ENCODE measurements at regions not wholly inside any gene's neighbourhood (a gene's known extent, or its start where the extent isn't known, plus 50 kb on each side); places are given as distances from the start of the nearest gene placed in this dataset. TPM values are rescaled to one million over a fixed set of nuclear protein-coding genes. Genes with fewer than 3 reads are reported as not detected.

GRCh38 chr20:7829031-7829430 lies 111.2 kb downstream of the HAO1 start:
- H3K4me3 ChIP-seq (ENCODE audit: low read depth, low read length): no peak overlapping the region
- TF ChIP-seq CTCF (IDR thresholded peaks at IDR 0.05; ENCODE audit: insufficient read depth, low read depth, low read length): no peak
- DNase-seq (ENCODE audit: low read depth): no peak

GRCh38 chr20:7829776-7830175 lies 110.5 kb downstream of the HAO1 start:
- DNase-seq (ENCODE audit: low read depth): no peak
- no peak overlapping the region for H3K4me3 ChIP-seq (ENCODE audit: low read depth, low read length)
- TF ChIP-seq CTCF (IDR thresholded peaks at IDR 0.05; ENCODE audit: insufficient read depth, low read depth, low read length): no peak

Small RNA genes in the stretch of these regions (small RNA-seq; reads per million reads assigned to genes)
- gene MIR8062 (not detected), gene RN7SL547P (not detected)
